ENCODE measurements at regions not wholly inside any gene's neighbourhood (a gene's known extent, or its start where the extent isn't known, plus 50 kb on each side); places are given as distances from the start of the nearest gene placed in this dataset.

GRCh38 chr13:91024157-91024792 lies 323.2 kb upstream of the MIR17HG start:
- no peaks in the 10 kb centered on the region for H3K9me3 ChIP-seq (ENCODE audit: control insufficient read depth, insufficient read depth, low read length)
- DNase-seq (ENCODE audit: low read depth, low spot score), result no peak
- ChIA-PET POLR2A (no interaction called here), CTCF (no interaction called here)
- H3K27ac ChIP-seq (ENCODE audit: low read depth, low read length), result no peak overlapping the region
- H3K27me3 ChIP-seq (ENCODE audit: control insufficient read depth, insufficient read depth, low read length), result no peaks in the 10 kb centered on the region
- no peak for TF ChIP-seq CTCF (IDR thresholded peaks at IDR 0.05; ENCODE audit: low read depth, low read length)
- no peak overlapping the region for H3K4me3 ChIP-seq (ENCODE audit: low read depth, low read length)

- no peaks in the 10 kb centered on the region for H3K27me3 ChIP-seq (ENCODE audit: control insufficient read depth, insufficient read depth, low read length)
- POLR2A ChIA-PET, result no interaction called here
- no peak for TF ChIP-seq CTCF (IDR thresholded peaks at IDR 0.05; ENCODE audit: low read depth, low read length)
- CTCF ChIA-PET, result no interaction called here
- no peak overlapping the region for H3K27ac ChIP-seq (ENCODE audit: low read depth, low read length)
- no peak for DNase-seq (ENCODE audit: low read depth, low spot score)
- H3K4me3 ChIP-seq (ENCODE audit: low read depth, low read length), result no peak overlapping the region
- no peaks in the 10 kb centered on the region for H3K9me3 ChIP-seq (ENCODE audit: control insufficient read depth, insufficient read depth, low read length)
Measured at GRCh38 chr13:91025442-91025841, 322.0 kb upstream of the MIR17HG start.

GRCh38 chr13:91031508-91031907 lies 316.0 kb upstream of the MIR17HG start:
- Histone ChIP-seq H3K4me3 (ENCODE audit: low read depth, low read length) (no peak overlapping the region), H3K27ac (ENCODE audit: low read depth, low read length) (no peak overlapping the region), H3K9me3 (ENCODE audit: control insufficient read depth, insufficient read depth, low read length) (no peaks in the 10 kb centered on the region), H3K27me3 (ENCODE audit: control insufficient read depth, insufficient read depth, low read length) (no peaks in the 10 kb centered on the region)
- TF ChIP-seq CTCF (IDR thresholded peaks at IDR 0.05; ENCODE audit: low read depth, low read length), result no peak
- ChIA-PET CTCF (no interaction called here), POLR2A (no interaction called here)
- DNase-seq (ENCODE audit: low read depth, low spot score), result no peak

GRCh38 chr13:91032104-91032503 lies 315.4 kb upstream of the MIR17HG start:
- TF ChIP-seq CTCF (IDR thresholded peaks at IDR 0.05; ENCODE audit: low read depth, low read length), result no peak
- Histone ChIP-seq H3K27me3 (ENCODE audit: control insufficient read depth, insufficient read depth, low read length) (no peaks in the 10 kb centered on the region), H3K4me3 (ENCODE audit: low read depth, low read length) (no peak overlapping the region), H3K27ac (ENCODE audit: low read depth, low read length) (no peak overlapping the region), H3K9me3 (ENCODE audit: control insufficient read depth, insufficient read depth, low read length) (no peaks in the 10 kb centered on the region)
- no peak for DNase-seq (ENCODE audit: low read depth, low spot score)
- ChIA-PET CTCF (no interaction called here), POLR2A (no interaction called here)

GRCh38 chr13:91036886-91037285 lies 310.6 kb upstream of the MIR17HG start:
- POLR2A ChIA-PET, result no interaction called here
- Histone ChIP-seq H3K9me3 (ENCODE audit: control insufficient read depth, insufficient read depth, low read length) (no peaks in the 10 kb centered on the region), H3K27me3 (ENCODE audit: control insufficient read depth, insufficient read depth, low read length) (no peaks in the 10 kb centered on the region), H3K4me3 (ENCODE audit: low read depth, low read length) (no peak overlapping the region), H3K27ac (ENCODE audit: low read depth, low read length) (no peak overlapping the region)
- no peak for DNase-seq (ENCODE audit: low read depth, low spot score)
- CTCF ChIA-PET, result no interaction called here
- TF ChIP-seq CTCF (IDR thresholded peaks at IDR 0.05; ENCODE audit: low read depth, low read length), result no peak

Measured in AG04450 (cell line).